Neural cell (in vitro differentiated cells): ENCODE measurements at regions not wholly inside any gene's neighbourhood (a gene's known extent, or its start where the extent isn't known, plus 50 kb on each side); places are given as distances from the start of the nearest gene placed in this dataset.

Experiments
- CTCF ChIP-seq: fragments of 450-650 bp; IDR thresholded peaks from 2 replicates; pipeline ENCODE4 v1.5.1; 2014; ENCODE audit warnings: antibody characterized with exemption, mild to moderate bottlenecking, moderate library complexity; ENCODE audit not compliant: poor library complexity, severe bottlenecking
- EZH2 ChIP-seq: fragments of 200-600, 300-800 bp; shearing (Covaris generic), sonication (generic); IDR thresholded peaks from 2 replicates; pipeline ENCODE4 v1.6.1; 2014; ENCODE audit warnings: antibody characterized with exemption, low read length, borderline replicate concordance, mild to moderate bottlenecking; ENCODE audit not compliant: insufficient read depth, poor library complexity, severe bottlenecking
- MXI1 ChIP-seq: fragments of 450-650 bp; conservative IDR thresholded peaks from 2 replicates; pipeline ENCODE4 v1.6.1; 2014; ENCODE audit warnings: antibody characterized with exemption, mild to moderate bottlenecking; ENCODE audit not compliant: poor library complexity, severe bottlenecking
- SMC3 ChIP-seq: fragments of 450-650 bp; conservative IDR thresholded peaks from 2 replicates; pipeline ENCODE4 v1.6.1; 2014; ENCODE audit warnings: antibody characterized with exemption, mild to moderate bottlenecking, moderate library complexity; ENCODE audit not compliant: poor library complexity
- TAF1 ChIP-seq: IDR thresholded peaks from 2 replicates; pipeline ENCODE4 v1.6.1; 2012; ENCODE audit warnings: low read depth
- TF ChIP-seq, protein P1 (sequence below): IDR thresholded peaks from 2 replicates; pipeline ENCODE4 v1.6.1; 2012; ENCODE audit warnings: borderline replicate concordance

GRCh38 chr12:83615152-83615551, 928.4 kb downstream of the TMTC2 start:
- TF ChIP-seq SMC3 (no peak), CTCF (no peak), MXI1 (no peak), EZH2 (no peak), TAF1 (no peak)
- TF ChIP-seq, protein P1, sequence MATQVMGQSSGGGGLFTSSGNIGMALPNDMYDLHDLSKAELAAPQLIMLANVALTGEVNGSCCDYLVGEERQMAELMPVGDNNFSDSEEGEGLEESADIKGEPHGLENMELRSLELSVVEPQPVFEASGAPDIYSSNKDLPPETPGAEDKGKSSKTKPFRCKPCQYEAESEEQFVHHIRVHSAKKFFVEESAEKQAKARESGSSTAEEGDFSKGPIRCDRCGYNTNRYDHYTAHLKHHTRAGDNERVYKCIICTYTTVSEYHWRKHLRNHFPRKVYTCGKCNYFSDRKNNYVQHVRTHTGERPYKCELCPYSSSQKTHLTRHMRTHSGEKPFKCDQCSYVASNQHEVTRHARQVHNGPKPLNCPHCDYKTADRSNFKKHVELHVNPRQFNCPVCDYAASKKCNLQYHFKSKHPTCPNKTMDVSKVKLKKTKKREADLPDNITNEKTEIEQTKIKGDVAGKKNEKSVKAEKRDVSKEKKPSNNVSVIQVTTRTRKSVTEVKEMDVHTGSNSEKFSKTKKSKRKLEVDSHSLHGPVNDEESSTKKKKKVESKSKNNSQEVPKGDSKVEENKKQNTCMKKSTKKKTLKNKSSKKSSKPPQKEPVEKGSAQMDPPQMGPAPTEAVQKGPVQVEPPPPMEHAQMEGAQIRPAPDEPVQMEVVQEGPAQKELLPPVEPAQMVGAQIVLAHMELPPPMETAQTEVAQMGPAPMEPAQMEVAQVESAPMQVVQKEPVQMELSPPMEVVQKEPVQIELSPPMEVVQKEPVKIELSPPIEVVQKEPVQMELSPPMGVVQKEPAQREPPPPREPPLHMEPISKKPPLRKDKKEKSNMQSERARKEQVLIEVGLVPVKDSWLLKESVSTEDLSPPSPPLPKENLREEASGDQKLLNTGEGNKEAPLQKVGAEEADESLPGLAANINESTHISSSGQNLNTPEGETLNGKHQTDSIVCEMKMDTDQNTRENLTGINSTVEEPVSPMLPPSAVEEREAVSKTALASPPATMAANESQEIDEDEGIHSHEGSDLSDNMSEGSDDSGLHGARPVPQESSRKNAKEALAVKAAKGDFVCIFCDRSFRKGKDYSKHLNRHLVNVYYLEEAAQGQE = no peak
